ENCODE measurements at regions not wholly inside any gene's neighbourhood (a gene's known extent, or its start where the extent isn't known, plus 50 kb on each side); places are given as distances from the start of the nearest gene placed in this dataset.

DNA sequence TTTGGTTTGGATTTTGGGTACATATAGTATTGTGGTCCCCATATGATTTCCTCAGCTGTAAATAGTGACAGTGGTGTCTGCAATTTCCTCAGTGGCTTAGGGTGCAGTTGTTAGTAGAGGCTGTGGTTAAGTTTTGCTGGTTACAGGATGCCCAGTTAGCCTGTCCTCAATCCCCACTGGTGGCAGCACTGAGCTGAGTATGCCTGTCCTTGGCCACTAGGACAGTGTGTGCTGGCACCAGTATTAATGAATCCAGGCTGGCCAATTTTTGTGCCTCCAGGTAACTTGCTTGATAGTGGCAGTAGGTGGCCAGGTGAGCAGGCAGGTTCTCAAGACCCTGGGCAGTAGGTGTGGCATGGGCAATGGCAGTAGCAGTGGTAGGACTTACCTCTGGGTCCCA, 973.1 kb downstream of the TMEM182 start:
- no peak overlapping the region for H3K4me3 Mint-ChIP-seq
- no peaks in the 10 kb centered on the region for H3K36me3 Mint-ChIP-seq
- no peaks in the 10 kb centered on the region for H3K4me1 Mint-ChIP-seq
- no peak overlapping the region for H3K27ac Mint-ChIP-seq
- H3K27me3 Mint-ChIP-seq, result peaks cover 1% of the 10 kb centered on the region
- H3K9me3 Mint-ChIP-seq, result peaks cover 12% of the 10 kb centered on the region

DNA sequence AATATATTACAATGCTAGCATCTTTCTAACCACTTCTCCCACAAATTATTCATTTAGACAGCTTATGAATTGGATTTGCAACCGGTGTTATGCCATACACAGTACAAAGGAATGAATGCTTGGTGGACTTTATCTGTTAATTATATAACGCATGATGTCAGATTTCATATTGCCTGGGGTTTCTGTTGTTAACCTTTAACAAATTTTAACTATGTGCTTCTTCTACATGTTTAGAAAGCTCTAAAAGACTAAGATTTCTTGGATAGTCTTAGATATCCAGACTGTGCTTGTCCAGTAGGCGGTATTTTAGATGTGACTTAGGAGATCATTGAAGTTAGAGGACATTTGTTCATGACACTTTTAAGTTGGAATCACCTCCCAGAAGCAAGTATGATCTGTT, 976.3 kb downstream of the TMEM182 start:
- H3K27ac Mint-ChIP-seq, result no peak overlapping the region

DNA sequence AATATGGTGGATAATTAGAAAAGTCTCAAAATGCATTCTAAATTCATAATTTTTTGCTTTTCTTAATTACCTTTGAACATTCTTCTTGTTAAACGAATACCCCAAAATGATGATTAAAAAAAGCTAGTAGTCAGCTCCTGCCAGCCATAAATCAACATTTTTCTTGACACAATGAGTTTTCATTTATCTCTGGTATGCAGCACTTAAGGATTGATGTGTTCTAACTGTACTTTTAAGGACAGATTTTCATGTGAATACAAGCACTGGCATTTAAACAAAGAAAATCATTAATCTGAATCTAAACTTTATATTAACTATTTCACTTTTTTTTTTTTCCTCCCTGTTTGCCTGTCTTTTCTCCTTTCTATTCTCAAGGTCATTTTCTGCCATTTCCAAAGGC, 976.8 kb downstream of the TMEM182 start:
- H3K36me3 Mint-ChIP-seq, result no peaks in the 10 kb centered on the region
- no peak overlapping the region for H3K4me3 Mint-ChIP-seq
- H3K27me3 Mint-ChIP-seq, result peaks cover 1% of the 10 kb centered on the region
- H3K4me1 Mint-ChIP-seq, result no peaks in the 10 kb centered on the region
- peaks cover 5% of the 10 kb centered on the region for H3K9me3 Mint-ChIP-seq
- H3K27ac Mint-ChIP-seq, result no peak overlapping the region

More for the DNA sequence above, 976.3 kb downstream of the TMEM182 start:
- H3K27me3 Mint-ChIP-seq, result peaks cover 1% of the 10 kb centered on the region
- no peak overlapping the region for H3K4me3 Mint-ChIP-seq
- peaks cover 7% of the 10 kb centered on the region for H3K9me3 Mint-ChIP-seq
- H3K4me1 Mint-ChIP-seq, result no peaks in the 10 kb centered on the region
- H3K36me3 Mint-ChIP-seq, result no peaks in the 10 kb centered on the region

DNA sequence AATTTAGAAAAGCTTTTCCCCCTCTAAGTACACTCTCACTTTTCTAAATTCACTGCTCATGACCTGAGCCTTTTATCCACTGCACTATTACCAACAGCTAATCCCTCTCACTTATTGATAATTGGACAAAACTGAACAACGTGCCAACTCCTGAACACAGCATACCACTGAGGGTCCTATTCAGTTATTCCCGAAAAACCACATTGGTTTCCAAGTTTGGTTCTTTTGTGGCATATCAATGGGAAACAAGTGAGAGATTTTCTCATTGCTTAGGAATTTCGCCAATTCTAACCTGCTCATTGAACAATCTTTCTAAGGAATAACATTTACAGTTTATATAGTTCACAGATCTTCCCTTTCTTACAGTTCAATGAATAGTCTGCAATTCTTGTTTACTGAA, 977.4 kb downstream of the TMEM182 start:
- Mint-ChIP-seq H3K27me3 (peaks cover under 1% of the 10 kb centered on the region), H3K36me3 (no peaks in the 10 kb centered on the region), H3K9me3 (peaks cover 10% of the 10 kb centered on the region), H3K4me3 (no peak overlapping the region), H3K4me1 (no peaks in the 10 kb centered on the region), H3K27ac (no peak overlapping the region)

DNA sequence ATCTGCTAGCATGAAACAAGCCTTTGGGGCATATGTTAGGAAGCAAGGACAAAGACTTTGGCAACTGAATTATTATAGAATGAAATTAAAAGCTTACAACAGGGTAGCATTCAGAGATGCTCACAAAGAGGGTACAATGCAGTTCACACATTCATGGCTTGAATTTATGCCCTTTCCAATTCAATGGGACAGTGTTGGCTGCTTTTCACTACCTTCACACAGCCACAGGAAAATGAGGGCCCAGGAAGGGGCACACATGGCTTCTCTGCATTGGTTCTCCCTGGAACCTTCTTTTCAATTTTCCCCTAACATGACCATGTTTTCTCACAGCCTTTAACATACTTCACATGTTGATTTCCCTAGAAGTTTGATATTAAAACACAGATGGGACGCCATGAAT, 978.1 kb downstream of the TMEM182 start:
- Mint-ChIP-seq H3K27ac (no peak overlapping the region), H3K27me3 (no peaks in the 10 kb centered on the region), H3K9me3 (peaks cover 11% of the 10 kb centered on the region), H3K4me1 (no peaks in the 10 kb centered on the region), H3K36me3 (no peaks in the 10 kb centered on the region), H3K4me3 (no peak overlapping the region)

DNA sequence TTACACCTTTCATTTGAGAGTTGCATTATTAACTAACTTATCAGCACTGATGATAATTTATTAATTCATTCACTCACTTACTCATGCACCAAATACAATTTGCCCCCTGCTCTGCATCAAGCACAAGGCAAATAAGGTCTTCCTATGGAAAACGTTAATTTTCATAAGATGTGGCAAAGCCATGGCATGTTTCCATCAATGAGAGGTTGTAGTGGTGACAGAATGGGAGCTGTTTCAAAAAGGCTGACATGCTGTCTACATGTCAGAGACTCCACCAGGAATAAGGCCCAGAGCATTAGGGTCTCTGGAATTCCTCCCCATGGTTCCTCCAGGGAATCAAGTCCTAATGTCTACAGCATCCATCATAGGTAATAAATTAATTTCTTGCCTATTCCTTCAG, 978.8 kb downstream of the TMEM182 start:
- Mint-ChIP-seq H3K9me3 (peaks cover 11% of the 10 kb centered on the region), H3K4me3 (no peak overlapping the region), H3K36me3 (no peaks in the 10 kb centered on the region), H3K27me3 (no peaks in the 10 kb centered on the region), H3K4me1 (no peaks in the 10 kb centered on the region), H3K27ac (no peak overlapping the region)

GRCh38 chr2:103743195-103743594, 981.4 kb downstream of the TMEM182 start:
- Mint-ChIP-seq H3K4me1 (no peaks in the 10 kb centered on the region), H3K36me3 (no peaks in the 10 kb centered on the region), H3K4me3 (no peak overlapping the region), H3K27me3 (no peaks in the 10 kb centered on the region), H3K9me3 (peaks cover 5% of the 10 kb centered on the region), H3K27ac (no peak overlapping the region)

GRCh38 chr2:103754530-103754929, 992.7 kb downstream of the TMEM182 start:
- Mint-ChIP-seq H3K4me3 (no peak overlapping the region), H3K36me3 (no peaks in the 10 kb centered on the region), H3K27me3 (no peaks in the 10 kb centered on the region), H3K9me3 (peaks cover 9% of the 10 kb centered on the region), H3K27ac (no peak overlapping the region), H3K4me1 (no peaks in the 10 kb centered on the region)

GRCh38 chr2:103773884-103774283, 1012.1 kb downstream of the TMEM182 start:
- H3K27me3 Mint-ChIP-seq, result no peaks in the 10 kb centered on the region

GRCh38 chr2:103780088-103780702, 1018.4 kb downstream of the TMEM182 start:
- no peaks in the 10 kb centered on the region for H3K4me1 Mint-ChIP-seq
- no peaks in the 10 kb centered on the region for H3K27me3 Mint-ChIP-seq
- H3K36me3 Mint-ChIP-seq, result no peaks in the 10 kb centered on the region
- H3K27ac Mint-ChIP-seq, result no peak overlapping the region
- no peak overlapping the region for H3K4me3 Mint-ChIP-seq
- H3K9me3 Mint-ChIP-seq, result peaks cover 3% of the 10 kb centered on the region

More at GRCh38 chr2:103773884-103774283, 1012.1 kb downstream of the TMEM182 start:
- Mint-ChIP-seq H3K9me3 (peaks cover 7% of the 10 kb centered on the region), H3K4me1 (no peaks in the 10 kb centered on the region), H3K36me3 (no peaks in the 10 kb centered on the region), H3K4me3 (no peak overlapping the region), H3K27ac (no peak overlapping the region)

- Mint-ChIP-seq H3K27ac (no peak overlapping the region), H3K36me3 (no peaks in the 10 kb centered on the region), H3K27me3 (no peaks in the 10 kb centered on the region), H3K9me3 (no peaks in the 10 kb centered on the region), H3K4me1 (no peaks in the 10 kb centered on the region), H3K4me3 (no peak overlapping the region)
Measured at GRCh38 chr2:103781313-103781712, 1019.5 kb downstream of the TMEM182 start.

DNA sequence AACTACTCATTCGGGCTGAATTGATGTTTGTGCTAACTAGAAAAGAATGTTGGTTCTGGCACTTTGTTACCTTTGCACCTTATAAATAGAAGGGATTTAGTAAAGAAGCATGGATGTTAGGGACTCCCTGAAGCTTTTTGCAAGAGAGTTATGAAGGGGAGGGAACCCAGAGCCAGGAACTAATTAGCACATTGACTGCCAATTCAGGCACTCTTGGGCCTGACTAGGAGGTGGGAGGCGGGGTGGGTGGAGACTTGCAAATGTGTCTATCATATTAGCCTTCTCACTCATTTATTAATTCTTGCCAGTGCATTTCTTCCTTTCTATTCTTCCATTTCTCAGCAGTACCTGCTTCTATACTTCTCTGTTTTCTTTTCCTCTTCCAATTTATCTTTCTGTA, 1022.4 kb downstream of the TMEM182 start:
- no peaks in the 10 kb centered on the region for H3K36me3 Mint-ChIP-seq
- no peak overlapping the region for H3K4me3 Mint-ChIP-seq
- no peaks in the 10 kb centered on the region for H3K4me1 Mint-ChIP-seq
- no peaks in the 10 kb centered on the region for H3K27me3 Mint-ChIP-seq
- no peak overlapping the region for H3K27ac Mint-ChIP-seq
- no peaks in the 10 kb centered on the region for H3K9me3 Mint-ChIP-seq

- H3K9me3 Mint-ChIP-seq, result no peaks in the 10 kb centered on the region
- no peaks in the 10 kb centered on the region for H3K4me1 Mint-ChIP-seq
- H3K4me3 Mint-ChIP-seq, result no peak overlapping the region
- no peaks in the 10 kb centered on the region for H3K36me3 Mint-ChIP-seq
- no peak overlapping the region for H3K27ac Mint-ChIP-seq
- no peaks in the 10 kb centered on the region for H3K27me3 Mint-ChIP-seq
Measured at GRCh38 chr2:103785432-103785831, 1023.6 kb downstream of the TMEM182 start.

GRCh38 chr2:103785956-103786355, 1024.1 kb downstream of the TMEM182 start:
- no peaks in the 10 kb centered on the region for H3K4me1 Mint-ChIP-seq
- no peak overlapping the region for H3K27ac Mint-ChIP-seq

DNA sequence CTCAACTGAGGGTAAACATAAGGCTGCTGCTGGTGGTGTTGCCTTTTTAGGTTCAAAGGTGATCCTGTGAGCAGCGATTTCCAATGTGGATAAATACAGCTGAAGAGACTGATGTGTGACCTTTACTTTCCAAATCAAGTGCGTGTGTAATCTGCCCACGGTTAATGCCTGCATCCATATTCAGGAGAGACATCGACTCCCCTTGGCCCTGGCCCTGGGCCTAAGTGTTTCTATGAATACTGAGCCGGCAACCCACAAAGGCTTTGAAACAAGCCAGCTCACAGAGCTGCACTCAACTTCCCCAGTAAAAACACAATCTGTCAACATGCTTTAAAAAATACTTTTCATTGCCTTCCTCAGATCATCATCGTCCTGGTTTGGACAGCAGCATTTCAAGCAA, 1026.6 kb downstream of the TMEM182 start:
- Mint-ChIP-seq H3K36me3 (no peaks in the 10 kb centered on the region), H3K4me1 (no peaks in the 10 kb centered on the region), H3K9me3 (no peaks in the 10 kb centered on the region), H3K27me3 (no peaks in the 10 kb centered on the region), H3K27ac (no peak overlapping the region), H3K4me3 (no peak overlapping the region)

More at GRCh38 chr2:103785956-103786355, 1024.1 kb downstream of the TMEM182 start:
- H3K36me3 Mint-ChIP-seq, result no peaks in the 10 kb centered on the region
- no peaks in the 10 kb centered on the region for H3K9me3 Mint-ChIP-seq
- no peak overlapping the region for H3K4me3 Mint-ChIP-seq
- no peaks in the 10 kb centered on the region for H3K27me3 Mint-ChIP-seq

- no peaks in the 10 kb centered on the region for H3K27me3 Mint-ChIP-seq
- H3K36me3 Mint-ChIP-seq, result no peaks in the 10 kb centered on the region
- H3K4me1 Mint-ChIP-seq, result no peaks in the 10 kb centered on the region
- H3K27ac Mint-ChIP-seq, result no peak overlapping the region
- H3K9me3 Mint-ChIP-seq, result no peaks in the 10 kb centered on the region
- no peak overlapping the region for H3K4me3 Mint-ChIP-seq
Measured at GRCh38 chr2:103788951-103789350, 1027.1 kb downstream of the TMEM182 start.

Measured in activated naive CD4-positive, alpha-beta T cell treated with anti-CD3 and anti-CD28 coated beads, Interleukin-2, amount 50 U/mL, for 24 hours (primary cell).